ENCODE measurements at regions not wholly inside any gene's neighbourhood (a gene's known extent, or its start where the extent isn't known, plus 50 kb on each side); places are given as distances from the start of the nearest gene placed in this dataset.

DNA sequence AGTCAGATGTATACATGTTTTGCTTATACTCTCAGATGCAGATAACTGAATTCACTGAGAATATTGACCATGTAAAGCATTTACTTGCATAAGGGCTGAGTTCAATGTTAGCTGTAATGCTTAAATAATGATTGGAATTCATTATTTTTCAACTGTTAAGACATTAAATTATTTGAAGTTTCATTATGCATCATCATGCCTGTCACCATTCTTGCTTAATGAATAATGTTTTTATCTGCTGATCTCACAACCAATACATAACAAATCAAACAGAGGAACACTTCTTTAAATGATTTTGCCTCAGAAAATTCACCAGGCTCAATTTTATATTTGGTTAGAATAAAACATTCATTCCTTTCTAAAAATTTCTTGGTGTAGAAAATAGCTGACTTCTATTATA is 233.4 kb downstream of the GPR37 start:
- no peak overlapping the region for H3K4me3 Mint-ChIP-seq

DNA sequence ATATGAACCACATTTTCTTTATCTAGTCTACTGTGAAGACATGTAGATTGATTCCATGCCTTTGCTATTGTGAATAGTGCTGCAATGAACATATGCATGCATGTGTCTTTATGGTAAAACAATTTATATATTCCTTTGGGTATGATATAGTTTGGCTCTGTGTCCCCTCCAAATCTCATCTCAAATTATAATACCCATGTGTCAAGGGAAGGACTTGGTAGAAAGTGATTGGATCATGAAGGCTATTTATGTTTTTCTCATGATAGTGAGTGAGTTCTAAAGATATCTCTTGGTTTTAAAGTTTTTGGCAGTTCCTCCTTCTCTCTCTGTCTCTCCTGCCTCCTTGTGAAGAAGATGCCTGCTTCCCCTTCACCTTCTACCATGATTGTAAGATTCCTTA is 248.7 kb downstream of the GPR37 start:
- Mint-ChIP-seq H3K9me3 (no peaks in the 10 kb centered on the region), H3K36me3 (ENCODE audit: low read depth) (no peaks in the 10 kb centered on the region), H3K27me3 (ENCODE audit: low read depth, poor library complexity) (peaks cover 5% of the 10 kb centered on the region), H3K4me1 (no peaks in the 10 kb centered on the region), H3K27ac (no peak overlapping the region), H3K4me3 (no peak overlapping the region)
- TF ChIP-seq, protein P1, sequence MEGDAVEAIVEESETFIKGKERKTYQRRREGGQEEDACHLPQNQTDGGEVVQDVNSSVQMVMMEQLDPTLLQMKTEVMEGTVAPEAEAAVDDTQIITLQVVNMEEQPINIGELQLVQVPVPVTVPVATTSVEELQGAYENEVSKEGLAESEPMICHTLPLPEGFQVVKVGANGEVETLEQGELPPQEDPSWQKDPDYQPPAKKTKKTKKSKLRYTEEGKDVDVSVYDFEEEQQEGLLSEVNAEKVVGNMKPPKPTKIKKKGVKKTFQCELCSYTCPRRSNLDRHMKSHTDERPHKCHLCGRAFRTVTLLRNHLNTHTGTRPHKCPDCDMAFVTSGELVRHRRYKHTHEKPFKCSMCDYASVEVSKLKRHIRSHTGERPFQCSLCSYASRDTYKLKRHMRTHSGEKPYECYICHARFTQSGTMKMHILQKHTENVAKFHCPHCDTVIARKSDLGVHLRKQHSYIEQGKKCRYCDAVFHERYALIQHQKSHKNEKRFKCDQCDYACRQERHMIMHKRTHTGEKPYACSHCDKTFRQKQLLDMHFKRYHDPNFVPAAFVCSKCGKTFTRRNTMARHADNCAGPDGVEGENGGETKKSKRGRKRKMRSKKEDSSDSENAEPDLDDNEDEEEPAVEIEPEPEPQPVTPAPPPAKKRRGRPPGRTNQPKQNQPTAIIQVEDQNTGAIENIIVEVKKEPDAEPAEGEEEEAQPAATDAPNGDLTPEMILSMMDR (IDR thresholded peaks at IDR 0.05) = no peak
- DNase-seq = no peak

More for the DNA sequence above, 233.4 kb downstream of the GPR37 start:
- Mint-ChIP-seq H3K9me3 (peaks cover 11% of the 10 kb centered on the region), H3K27me3 (ENCODE audit: low read depth, poor library complexity) (no peaks in the 10 kb centered on the region), H3K4me1 (no peaks in the 10 kb centered on the region), H3K36me3 (ENCODE audit: low read depth) (no peaks in the 10 kb centered on the region), H3K27ac (no peak overlapping the region)
- DNase-seq = no peak
- TF ChIP-seq, protein P1 (IDR thresholded peaks at IDR 0.05) = no peak

DNA sequence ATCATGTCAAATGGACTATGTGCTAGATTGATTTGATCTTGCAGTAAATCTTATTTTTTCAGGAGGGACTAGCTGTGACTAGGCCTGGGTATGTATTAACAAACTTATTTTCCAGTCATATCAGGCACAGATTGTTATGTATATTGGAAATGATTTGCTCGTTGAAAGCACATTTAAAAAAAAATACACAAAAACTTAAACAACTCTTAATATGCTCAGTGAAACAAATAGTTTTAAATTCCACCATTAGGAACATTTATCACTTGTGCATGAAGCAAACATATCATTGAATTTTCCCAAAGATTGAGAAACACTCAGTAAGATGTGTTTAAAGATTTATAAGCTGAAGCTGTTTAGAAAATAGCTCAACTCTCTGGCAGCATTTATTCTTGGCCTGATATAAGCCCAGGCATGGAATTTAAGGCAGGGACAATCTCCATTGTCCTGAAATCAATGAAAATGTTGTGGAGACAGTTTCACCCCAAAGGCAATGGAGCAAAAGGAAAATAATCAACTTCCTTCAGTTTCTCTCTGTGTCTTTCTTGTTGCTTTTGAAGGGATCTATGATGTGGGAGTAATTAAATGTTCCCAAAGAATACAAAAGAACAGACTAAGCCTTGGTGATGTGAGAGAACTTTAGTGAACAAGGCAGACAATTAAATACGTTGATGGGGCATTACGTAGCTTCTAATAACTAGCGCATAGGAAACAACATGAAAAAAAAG is 250.3 kb downstream of the GPR37 start:
- H3K27me3 Mint-ChIP-seq (ENCODE audit: low read depth, poor library complexity) = peaks cover 5% of the 10 kb centered on the region

DNA sequence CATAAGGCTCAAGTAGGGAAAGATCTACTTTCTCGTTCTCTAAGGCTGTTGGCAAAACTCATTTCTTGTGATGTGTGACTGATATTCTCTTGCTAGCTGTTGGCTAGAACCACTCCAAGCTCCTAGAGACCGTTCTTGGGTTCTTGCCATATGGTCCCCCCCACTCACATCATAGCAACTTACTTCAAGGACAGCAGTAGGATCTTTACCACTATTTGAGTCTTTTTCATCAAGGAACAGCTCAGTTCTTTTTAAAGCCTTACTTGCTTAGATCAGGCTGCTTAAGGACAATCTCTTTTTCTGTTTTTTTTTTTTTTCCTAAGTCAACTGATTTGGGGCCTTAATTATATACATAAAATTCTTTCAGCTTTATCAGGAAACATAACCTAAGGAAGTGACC is 251.1 kb downstream of the GPR37 start:
- Mint-ChIP-seq H3K27ac (no peak overlapping the region), H3K27me3 (ENCODE audit: low read depth, poor library complexity) (peaks cover 5% of the 10 kb centered on the region), H3K9me3 (no peaks in the 10 kb centered on the region), H3K36me3 (ENCODE audit: low read depth) (no peaks in the 10 kb centered on the region), H3K4me3 (no peak overlapping the region), H3K4me1 (no peaks in the 10 kb centered on the region)
- no peak for DNase-seq
- TF ChIP-seq, protein P1 (IDR thresholded peaks at IDR 0.05) = no peak

More for the DNA sequence above, 250.3 kb downstream of the GPR37 start:
- Mint-ChIP-seq H3K9me3 (no peaks in the 10 kb centered on the region), H3K4me1 (no peaks in the 10 kb centered on the region), H3K36me3 (ENCODE audit: low read depth) (no peaks in the 10 kb centered on the region), H3K4me3 (no peak overlapping the region), H3K27ac (no peak overlapping the region)
- TF ChIP-seq, protein P1 (IDR thresholded peaks at IDR 0.05) = no peak
- DNase-seq = no peak

DNA sequence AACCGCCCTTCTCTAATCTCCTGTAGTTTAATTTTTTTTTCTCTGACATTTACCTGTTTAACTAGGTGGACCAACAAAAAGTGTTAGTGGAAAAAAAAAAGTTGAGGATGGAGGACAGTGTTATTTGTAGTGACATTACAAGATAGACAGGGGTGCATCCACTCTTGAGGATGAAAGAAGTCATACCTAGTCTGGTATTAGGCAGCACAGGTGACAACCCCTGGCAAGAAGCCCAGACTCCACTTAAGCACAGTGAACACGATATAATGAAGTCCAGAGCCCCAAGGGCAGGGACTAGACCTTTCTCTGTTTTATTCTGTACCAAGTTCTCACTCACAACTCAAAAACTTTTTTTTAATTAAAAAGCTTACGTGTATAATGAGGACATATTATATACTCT is 268.4 kb downstream of the GPR37 start:
- Mint-ChIP-seq H3K4me3 (no peak overlapping the region), H3K27me3 (ENCODE audit: low read depth, poor library complexity) (no peaks in the 10 kb centered on the region), H3K9me3 (no peaks in the 10 kb centered on the region), H3K4me1 (no peaks in the 10 kb centered on the region), H3K36me3 (ENCODE audit: low read depth) (no peaks in the 10 kb centered on the region), H3K27ac (no peak overlapping the region)
- TF ChIP-seq, protein P1 (IDR thresholded peaks at IDR 0.05) = no peak
- DNase-seq = no peak

DNA sequence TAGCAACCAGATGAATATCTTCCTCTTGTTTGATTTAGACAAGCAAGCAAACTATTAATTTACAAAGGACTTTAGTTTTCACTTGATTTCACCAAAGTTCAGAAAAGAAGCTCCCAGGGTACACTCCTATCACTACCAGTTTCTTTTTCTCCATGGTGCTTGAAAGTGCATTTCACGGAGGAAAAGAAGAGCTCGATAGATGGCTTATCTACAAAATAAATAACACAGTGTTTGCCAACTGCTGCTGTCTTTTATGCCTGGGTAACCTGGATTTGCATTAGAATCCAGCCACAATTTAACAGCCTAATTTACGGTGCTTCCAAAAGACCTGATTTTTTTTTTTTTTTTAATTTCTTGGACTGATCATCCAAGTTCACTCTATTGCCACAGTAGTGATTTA is 275.7 kb downstream of the GPR37 start:
- DNase-seq = no peak
- Mint-ChIP-seq H3K4me3 (no peak overlapping the region), H3K27ac (no peak overlapping the region), H3K4me1 (no peaks in the 10 kb centered on the region), H3K27me3 (ENCODE audit: low read depth, poor library complexity) (no peaks in the 10 kb centered on the region), H3K36me3 (ENCODE audit: low read depth) (no peaks in the 10 kb centered on the region), H3K9me3 (no peaks in the 10 kb centered on the region)
- TF ChIP-seq, protein P1 (IDR thresholded peaks at IDR 0.05) = no peak
